RWPE1 (cell line): ENCODE measurements at regions not wholly inside any gene's neighbourhood (a gene's known extent, or its start where the extent isn't known, plus 50 kb on each side); places are given as distances from the start of the nearest gene placed in this dataset.
A peak's percentile ranks its signal among the peaks of the same experiment; 100 is the strongest.
"Not testable (repeated sequence)": the region's sequence is repeated elsewhere in the genome, so short reads cannot be mapped to it uniquely, and the experiment has no call there.

ENCODE experiments used
- CTCF ChIA-PET: fragments of 350-600 bp; sonication (Branson Sonifier 250); formaldehyde crosslinking; extraction: SDS; loops from one replicate; lab custom pipeline; 2021; lab: Yijun Ruan, JAX
- POLR2A ChIA-PET: fragments of 400-600 bp; formaldehyde crosslinking; extraction: SDS; loops from one replicate; lab custom pipeline; 2020; ENCODE audit warnings: antibody characterized with exemption; ENCODE audit not compliant: low non-redundant PET; lab: Yijun Ruan, JAX
- DNase-seq: peaks from one replicate; pipeline ENCODE4 v3.0.0; 2012; ENCODE audit warnings: low spot score
- H3K27ac ChIP-seq: fragments of 450-650 bp; 2 replicates; pipeline ENCODE4 v1.5.1; 2017
- CTCF ChIP-seq: fragments of 450-650 bp; conservative IDR thresholded peaks from 2 replicates; pipeline ENCODE4 v1.5.1; 2017; ENCODE audit warnings: low read depth, mild to moderate bottlenecking

GRCh38 chr4:111435986-111436744 is 709.1 kb upstream of the FAM241A start:
- DNase-seq: no peak
- ChIA-PET POLR2A (no interaction called here), CTCF (no interaction called here)
- no peak for TF ChIP-seq CTCF
- no peak overlapping the region for H3K27ac ChIP-seq

GRCh38 chr4:111441687-111442086 is 703.6 kb upstream of the FAM241A start:
- no peak for TF ChIP-seq CTCF
- no peak for DNase-seq
- POLR2A ChIA-PET: no interaction called here
- no peak overlapping the region for H3K27ac ChIP-seq
- CTCF ChIA-PET: no interaction called here

GRCh38 chr4:111444836-111445235 is 700.4 kb upstream of the FAM241A start:
- DNase-seq, POLR2A ChIA-PET, H3K27ac ChIP-seq: not testable (repeated sequence)
- CTCF ChIA-PET: interaction anchor here (0.6 kb wide), 1 partner anchor 500 kb away, joined by 4 read pairs; no protein-coding TSS in a partner anchor

GRCh38 chr4:111449657-111450056 is 695.6 kb upstream of the FAM241A start:
- ChIA-PET CTCF (interaction anchor here (0.8 kb wide), 1 partner anchor 63 kb away, joined by 7 read pairs; no protein-coding TSS in a partner anchor), POLR2A (no interaction called here)
- H3K27ac ChIP-seq: no peak overlapping the region

GRCh38 chr4:111450867-111451266 is 694.4 kb upstream of the FAM241A start:
- ChIA-PET CTCF (interaction anchor here (0.5 kb wide), 1 partner anchor 135 kb away, joined by 4 read pairs; no protein-coding TSS in a partner anchor), POLR2A (no interaction called here)
- DNase-seq: no peak
- no peak for TF ChIP-seq CTCF
- no peak overlapping the region for H3K27ac ChIP-seq

More at GRCh38 chr4:111449657-111450056, 695.6 kb upstream of the FAM241A start:
- no peak for TF ChIP-seq CTCF
- peak; percentile 34 for DNase-seq

GRCh38 chr4:111453216-111453615 is 692.0 kb upstream of the FAM241A start:
- no peak overlapping the region for H3K27ac ChIP-seq
- CTCF ChIA-PET: no interaction called here
- no peak for TF ChIP-seq CTCF
- POLR2A ChIA-PET: no interaction called here
- no peak for DNase-seq

- CTCF ChIA-PET: interaction anchor here (0.6 to 0.7 kb wide), 3 partner anchors 40 to 1040 kb away, joined by 3 to 5 read pairs (median 3); no protein-coding TSS in a partner anchor
- POLR2A ChIA-PET: no interaction called here
- no peak for DNase-seq
- no peak for TF ChIP-seq CTCF
- no peak overlapping the region for H3K27ac ChIP-seq
These were observed 690.3 kb upstream of the FAM241A start for GRCh38 chr4:111454961-111455360.
